Tibial artery (tissue), 4 donors: ENCODE measurements at regions not wholly inside any gene's neighbourhood (a gene's known extent, or its start where the extent isn't known, plus 50 kb on each side); places are given as distances from the start of the nearest gene placed in this dataset.

Experiments used
- DNase-seq, 2 donors: peaks; one replicate each; pipeline ENCODE4 v3.0.0-alpha.2; 2019
- H3K27ac ChIP-seq, 2 donors: fragments of 200-600 bp; sonication (generic) in 1 of 2; 1 replicate in 1 of 2; 2 replicates in 1 of 2; pipeline ENCODE4 v1.5.1; 2018 to 2019; ENCODE audit warnings: mild to moderate bottlenecking in 1 of 2
- H3K27me3 ChIP-seq, 2 donors: fragments of 200-600 bp; sonication (generic) in 1 of 2; one replicate each; pipeline versions ENCODE4 v1.5.1 to v1.6.0; 2016 to 2019
- H3K36me3 ChIP-seq, 3 donors: fragments of 200-600 bp; sonication (generic) in 2 of 3; one replicate each; pipeline ENCODE4 v1.5.1; 2016 to 2019; ENCODE audit warnings: mild to moderate bottlenecking in 2 of 3
- H3K4me1 ChIP-seq, 4 donors: fragments of 200-600 bp; sonication (generic) in 2 of 4; 1 replicate in 3 of 4; 2 replicates in 1 of 4; pipeline ENCODE4 v1.5.1; 2016 to 2019
- H3K4me3 ChIP-seq, 2 donors: fragments of 200-600 bp; sonication (generic) in 1 of 2; 1 replicate in 1 of 2; 2 replicates in 1 of 2; pipeline ENCODE4 v1.5.1; 2018 to 2019; ENCODE audit warnings: mild to moderate bottlenecking in 2 of 2
- H3K9me3 ChIP-seq, 3 donors: fragments of 200-600 bp; sonication (generic) in 1 of 3; one replicate each; pipeline ENCODE4 v1.5.1; 2016 to 2019
- intact Hi-C: fragments of 100-400 bp; cut with DNase I; formaldehyde crosslinking; loops from one replicate; pipeline ENCODE4 v1.15.0; 2023; ENCODE audit warnings: low total_unique reads
- TF ChIP-seq, protein P1 (sequence below), 2 experiments: fragments of 200-600 bp in 1 of 2; fragments of 450-650 bp in 1 of 2; IDR thresholded peaks; one replicate each; pipeline ENCODE4 v1.5.1; 2017 to 2019; ENCODE audit warnings: antibody characterized with exemption in 2 of 2, mild to moderate bottlenecking in 1 of 2, moderate library complexity in 1 of 2

DNA sequence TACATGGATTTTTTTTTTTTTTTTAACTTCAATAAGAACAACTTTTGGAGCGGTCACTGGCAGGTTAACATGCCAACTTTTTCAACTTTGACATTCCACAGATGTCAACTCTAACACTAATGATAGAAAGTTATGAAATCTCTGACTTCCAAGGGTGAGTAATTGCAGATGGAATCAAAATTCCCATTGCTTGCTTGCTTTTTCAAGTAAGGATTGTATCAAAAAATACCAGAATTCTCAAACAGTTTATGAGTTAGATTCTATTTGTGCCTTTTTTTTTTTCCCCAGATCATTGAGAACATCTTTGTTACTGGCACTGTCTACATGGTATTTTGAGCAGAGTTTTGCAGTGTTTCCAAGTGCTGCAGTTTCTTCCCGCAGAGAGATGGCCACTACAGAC is 50.3 kb upstream of the OTUD4 start:
- no peaks in the 10 kb centered on the region for H3K4me1 ChIP-seq
- no peak overlapping the region for H3K4me3 ChIP-seq
- no peaks in the 10 kb centered on the region for H3K27me3 ChIP-seq
- no peak for DNase-seq
- H3K27ac ChIP-seq: no peak overlapping the region
- no peaks in the 10 kb centered on the region for H3K9me3 ChIP-seq
- intact Hi-C loops: no loop called here
- H3K36me3 ChIP-seq: no peaks in the 10 kb centered on the region
- TF ChIP-seq, protein P1, sequence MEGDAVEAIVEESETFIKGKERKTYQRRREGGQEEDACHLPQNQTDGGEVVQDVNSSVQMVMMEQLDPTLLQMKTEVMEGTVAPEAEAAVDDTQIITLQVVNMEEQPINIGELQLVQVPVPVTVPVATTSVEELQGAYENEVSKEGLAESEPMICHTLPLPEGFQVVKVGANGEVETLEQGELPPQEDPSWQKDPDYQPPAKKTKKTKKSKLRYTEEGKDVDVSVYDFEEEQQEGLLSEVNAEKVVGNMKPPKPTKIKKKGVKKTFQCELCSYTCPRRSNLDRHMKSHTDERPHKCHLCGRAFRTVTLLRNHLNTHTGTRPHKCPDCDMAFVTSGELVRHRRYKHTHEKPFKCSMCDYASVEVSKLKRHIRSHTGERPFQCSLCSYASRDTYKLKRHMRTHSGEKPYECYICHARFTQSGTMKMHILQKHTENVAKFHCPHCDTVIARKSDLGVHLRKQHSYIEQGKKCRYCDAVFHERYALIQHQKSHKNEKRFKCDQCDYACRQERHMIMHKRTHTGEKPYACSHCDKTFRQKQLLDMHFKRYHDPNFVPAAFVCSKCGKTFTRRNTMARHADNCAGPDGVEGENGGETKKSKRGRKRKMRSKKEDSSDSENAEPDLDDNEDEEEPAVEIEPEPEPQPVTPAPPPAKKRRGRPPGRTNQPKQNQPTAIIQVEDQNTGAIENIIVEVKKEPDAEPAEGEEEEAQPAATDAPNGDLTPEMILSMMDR (IDR thresholded peaks at IDR 0.05): no peak
